ENCODE measurements at regions not wholly inside any gene's neighbourhood (a gene's known extent, or its start where the extent isn't known, plus 50 kb on each side); places are given as distances from the start of the nearest gene placed in this dataset.

- Histone ChIP-seq H3K4me1 (ENCODE audit: insufficient read depth, low read length, poor library complexity, severe bottlenecking) (no peaks in the 10 kb centered on the region), H3K4me2 (ENCODE audit: low read length) (no peak overlapping the region), H3K36me3 (ENCODE audit: insufficient read depth, low read length) (no peaks in the 10 kb centered on the region), H3K27ac (ENCODE audit: low read depth, low read length, poor library complexity, severe bottlenecking) (no peak overlapping the region), H3K9me2 (ENCODE audit: insufficient read depth, low read length) (no peaks in the 10 kb centered on the region), H3K4me3 (ENCODE audit: low read depth, low read length, poor library complexity, severe bottlenecking) (no peak overlapping the region), H4K20me1 (ENCODE audit: insufficient read depth, low read length) (no peaks in the 10 kb centered on the region), H2AFZ (ENCODE audit: low read length) (no peak overlapping the region), H3K9me3 (ENCODE audit: low read length) (no peaks in the 10 kb centered on the region), H3K79me2 (ENCODE audit: insufficient read depth, low read depth, low read length) (no peaks in the 10 kb centered on the region)
- ChIA-PET CTCF (ENCODE audit: unreplicated experiment) (no interaction called here), POLR2A (interaction anchor here (0.5 kb wide), 1 partner anchor 100 kb away, joined by 3 read pairs; no protein-coding TSS in a partner anchor)
- TF ChIP-seq CTCF (conservative IDR thresholded peaks at IDR 0.05; ENCODE audit: low read length) (no peak), EZH2phosphoT487 (IDR thresholded peaks at IDR 0.05; ENCODE audit: borderline replicate concordance, low read depth, low read length) (no peak)
- intact Hi-C loops (cut with micrococcal nuclease; ENCODE audit: unreplicated experiment), result no loop called here
- DNase-seq (ENCODE audit: low spot score), result no peak
- BruUV-seq (replicated peaks), result no TSS peak
These were observed 141.7 kb upstream of the GUCY1A1 start for GRCh38 chr4:155524926-155525455.

DNA sequence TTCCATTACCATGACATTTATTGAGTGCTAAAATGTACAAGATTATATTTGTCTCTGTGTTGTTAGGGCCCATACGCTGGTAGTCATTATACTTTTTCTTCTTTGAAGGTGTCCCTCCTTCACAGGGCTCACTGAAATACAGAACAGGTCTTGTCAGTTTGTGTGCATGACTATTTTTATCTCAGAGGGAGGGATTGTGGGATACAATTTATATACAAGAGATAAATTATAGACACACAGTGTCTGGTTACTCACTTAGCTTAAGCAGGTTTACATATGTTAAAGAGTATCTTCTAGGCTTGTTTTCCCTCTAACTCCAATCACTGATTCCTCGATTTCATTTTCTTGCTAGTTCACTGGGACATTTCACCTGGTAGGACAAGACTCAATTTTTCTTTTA, 143.3 kb upstream of the GUCY1A1 start:
- CTCF ChIA-PET (ENCODE audit: unreplicated experiment), result no interaction called here
- no peaks in the 10 kb centered on the region for H4K20me1 ChIP-seq (ENCODE audit: insufficient read depth, low read length)
- TF ChIP-seq CTCF (conservative IDR thresholded peaks at IDR 0.05; ENCODE audit: low read length) (no peak), EZH2phosphoT487 (IDR thresholded peaks at IDR 0.05; ENCODE audit: borderline replicate concordance, low read depth, low read length) (no peak)
- no peak overlapping the region for H3K4me3 ChIP-seq (ENCODE audit: low read depth, low read length, poor library complexity, severe bottlenecking)
- H3K36me3 ChIP-seq (ENCODE audit: insufficient read depth, low read length), result no peaks in the 10 kb centered on the region
- POLR2A ChIA-PET, result no interaction called here
- no peak overlapping the region for H3K4me2 ChIP-seq (ENCODE audit: low read length)
- H3K27ac ChIP-seq (ENCODE audit: low read depth, low read length, poor library complexity, severe bottlenecking), result no peak overlapping the region
- BruUV-seq (replicated peaks), result no TSS peak
- no peaks in the 10 kb centered on the region for H3K79me2 ChIP-seq (ENCODE audit: insufficient read depth, low read depth, low read length)
- intact Hi-C loops (cut with micrococcal nuclease; ENCODE audit: unreplicated experiment), result no loop called here
- H3K9me2 ChIP-seq (ENCODE audit: insufficient read depth, low read length), result no peaks in the 10 kb centered on the region
- H2AFZ ChIP-seq (ENCODE audit: low read length), result no peak overlapping the region; the same call in 1 of the 2 replicates
- no peak for DNase-seq (ENCODE audit: low spot score)
- H3K4me1 ChIP-seq (ENCODE audit: insufficient read depth, low read length, poor library complexity, severe bottlenecking), result no peaks in the 10 kb centered on the region
- H3K9me3 ChIP-seq (ENCODE audit: low read length), result no peaks in the 10 kb centered on the region

DNA sequence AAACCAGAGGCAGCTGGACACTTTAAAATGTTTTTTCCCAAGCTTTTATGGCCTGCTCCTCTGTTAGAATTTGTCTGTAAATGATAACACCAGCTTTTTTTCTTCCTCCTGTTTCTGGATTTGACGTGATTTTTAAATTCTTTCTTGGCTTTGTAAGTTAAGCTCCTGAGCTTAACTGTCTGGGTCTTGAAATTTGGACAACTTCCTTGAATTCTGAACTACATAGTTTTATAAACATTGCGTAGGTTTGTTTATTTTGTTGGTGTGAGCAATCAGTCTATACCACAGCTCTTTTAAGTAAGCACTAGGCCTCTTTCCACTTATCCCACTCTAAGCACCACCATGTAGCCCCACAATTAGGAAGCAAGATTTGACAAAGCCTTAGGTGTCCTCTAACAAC, 144.4 kb upstream of the GUCY1A1 start:
- Histone ChIP-seq H3K4me1 (ENCODE audit: insufficient read depth, low read length, poor library complexity, severe bottlenecking) (no peaks in the 10 kb centered on the region), H3K79me2 (ENCODE audit: insufficient read depth, low read depth, low read length) (no peaks in the 10 kb centered on the region), H4K20me1 (ENCODE audit: insufficient read depth, low read length) (no peaks in the 10 kb centered on the region), H3K4me2 (ENCODE audit: low read length) (no peak overlapping the region), H3K36me3 (ENCODE audit: insufficient read depth, low read length) (no peaks in the 10 kb centered on the region), H2AFZ (ENCODE audit: low read length) (no peak overlapping the region), H3K9me3 (ENCODE audit: low read length) (no peaks in the 10 kb centered on the region), H3K27ac (ENCODE audit: low read depth, low read length, poor library complexity, severe bottlenecking) (no peak overlapping the region), H3K4me3 (ENCODE audit: low read depth, low read length, poor library complexity, severe bottlenecking) (no peak overlapping the region), H3K9me2 (ENCODE audit: insufficient read depth, low read length) (no peaks in the 10 kb centered on the region)
- BruUV-seq (replicated peaks), result no TSS peak
- ChIA-PET CTCF (ENCODE audit: unreplicated experiment) (no interaction called here), POLR2A (interaction anchor here (0.6 kb wide), 1 partner anchor 455 kb away, joined by 4 read pairs; no protein-coding TSS in a partner anchor)
- TF ChIP-seq EZH2phosphoT487 (IDR thresholded peaks at IDR 0.05; ENCODE audit: borderline replicate concordance, low read depth, low read length) (no peak), CTCF (conservative IDR thresholded peaks at IDR 0.05; ENCODE audit: low read length) (no peak)
- no peak for DNase-seq (ENCODE audit: low spot score)
- intact Hi-C loops (cut with micrococcal nuclease; ENCODE audit: unreplicated experiment), result no loop called here

Data from OCI-LY7 (cell line).